NCI-H146 treated with DMSO at 0.1 percent for 48 hours (cell line): ENCODE measurements at regions not wholly inside any gene's neighbourhood (a gene's known extent, or its start where the extent isn't known, plus 50 kb on each side); places are given as distances from the start of the nearest gene placed in this dataset.
"Not testable (repeated sequence)": the region's sequence is repeated elsewhere in the genome, so short reads cannot be mapped to it uniquely, and the experiment has no call there.

Source experiments
- DNase-seq: peaks from one replicate; lab custom pipeline; 2025; ENCODE audit not compliant: unreplicated experiment; lab: John Stamatoyannopoulos, UW

DNA sequence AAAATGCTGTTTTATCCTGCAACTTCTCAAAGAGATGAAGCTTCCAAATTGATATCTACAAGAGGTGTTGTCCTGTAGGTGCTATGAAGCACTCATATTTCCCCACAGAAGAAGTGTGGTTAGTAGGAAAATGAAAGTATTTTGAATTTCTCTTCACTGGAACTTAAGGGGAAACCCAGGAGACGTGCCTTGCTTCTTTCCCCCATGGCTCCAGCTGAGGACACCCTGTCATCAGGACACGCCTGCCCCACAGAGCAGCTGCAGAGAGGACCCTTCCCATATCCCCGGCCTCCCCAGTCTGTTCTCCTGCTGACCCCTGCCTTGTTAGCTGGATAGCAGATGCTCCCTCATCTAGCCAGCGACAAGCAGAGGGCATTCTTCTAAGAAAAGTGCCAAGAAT lies 371.3 kb downstream of the COG6 start:
- DNase-seq: no peak

DNA sequence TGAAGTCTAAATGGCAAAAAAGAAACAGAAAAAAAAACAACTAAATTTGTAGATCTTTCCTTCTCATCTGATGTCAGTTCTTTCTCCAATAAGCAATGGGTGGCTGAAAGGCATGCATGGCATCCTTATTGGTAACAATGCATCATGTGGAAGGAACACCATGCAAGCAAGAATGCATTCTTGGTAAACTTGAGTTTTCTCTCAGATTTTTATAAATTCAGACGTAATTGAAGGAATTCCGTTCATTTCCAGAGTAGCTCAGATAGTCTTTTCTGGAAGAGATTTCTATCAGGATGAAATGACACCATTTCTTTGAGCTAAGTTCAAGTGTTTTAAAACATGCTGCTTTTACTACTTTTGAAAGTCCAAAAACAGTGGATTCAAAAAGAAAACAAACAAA lies 373.0 kb downstream of the COG6 start:
- no peak for DNase-seq

DNA sequence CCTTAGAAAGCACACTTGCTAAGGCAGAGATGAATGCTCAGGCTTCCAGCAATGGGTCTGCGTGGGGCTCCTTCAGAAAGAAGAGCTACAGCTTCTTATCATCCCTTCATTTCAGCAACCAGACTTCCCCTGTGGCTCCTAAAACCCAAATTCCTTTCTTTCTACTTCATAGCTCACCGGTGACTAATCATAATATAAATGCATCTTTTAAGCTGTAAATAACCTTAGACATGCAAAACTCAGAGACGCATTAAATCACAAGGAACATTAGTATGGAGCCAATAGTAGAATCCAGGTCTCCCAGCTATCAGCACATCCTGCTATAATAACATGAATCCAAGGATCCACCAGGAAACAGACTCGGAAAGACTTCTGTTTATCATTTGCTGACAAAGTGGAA lies 375.6 kb downstream of the COG6 start:
- DNase-seq: no peak

DNA sequence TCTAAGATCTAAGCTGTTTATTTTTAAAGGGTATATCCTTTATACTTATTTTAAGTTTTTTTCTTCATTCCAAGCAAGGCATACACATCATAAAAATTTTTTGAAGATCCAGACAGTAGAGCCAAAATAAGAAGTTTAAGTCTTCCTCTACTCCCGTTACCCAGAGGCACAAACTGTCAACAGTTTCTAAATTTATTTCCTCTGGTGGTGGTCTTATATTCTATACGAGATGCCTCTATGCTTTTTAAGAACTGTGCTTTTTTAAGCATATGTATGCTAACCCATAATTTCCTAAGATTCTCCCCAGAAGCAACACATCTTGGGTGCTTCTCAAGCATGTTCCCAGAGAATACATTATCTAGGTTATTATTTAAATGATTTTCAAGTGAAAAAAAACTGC lies 383.6 kb downstream of the COG6 start:
- no peak for DNase-seq

DNA sequence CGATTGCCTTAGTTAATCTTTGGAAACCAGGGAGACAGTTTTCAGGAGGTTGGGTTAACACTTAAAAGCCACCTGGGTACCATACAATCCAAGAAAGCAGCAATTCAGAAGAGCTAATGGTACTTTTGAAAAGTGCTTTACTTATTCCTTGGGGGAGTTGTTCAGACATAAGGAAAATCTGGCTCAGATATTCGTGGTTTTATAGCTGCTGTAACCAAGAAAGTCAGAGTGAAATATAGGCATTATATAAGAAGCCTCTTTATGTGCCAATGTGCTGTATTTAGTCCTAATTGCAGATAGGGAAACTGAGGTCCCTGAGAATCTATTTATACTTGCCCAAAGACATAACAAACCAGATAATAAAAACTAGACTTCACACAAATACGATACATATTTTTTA lies 387.5 kb downstream of the COG6 start:
- no peak for DNase-seq

DNA sequence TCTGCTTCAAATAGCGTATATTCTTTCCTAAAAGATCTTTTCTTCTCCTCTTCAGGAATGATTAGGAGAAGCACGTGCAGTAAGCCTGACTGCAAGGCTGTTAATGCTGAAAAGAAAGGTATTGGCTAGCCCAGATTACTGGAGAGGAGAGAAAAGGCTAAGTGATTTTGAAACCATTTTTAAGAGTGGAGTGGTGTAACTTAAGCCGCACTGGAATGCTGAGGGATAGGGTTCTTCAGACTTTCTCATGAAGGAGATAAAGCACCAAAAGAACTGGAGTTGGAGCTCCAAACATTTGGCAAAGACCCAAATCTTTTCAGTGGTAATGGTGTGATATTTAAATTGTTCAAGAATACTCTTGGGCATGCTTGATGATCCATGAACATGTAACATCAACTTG lies 388.3 kb downstream of the COG6 start:
- no peak for DNase-seq

DNA sequence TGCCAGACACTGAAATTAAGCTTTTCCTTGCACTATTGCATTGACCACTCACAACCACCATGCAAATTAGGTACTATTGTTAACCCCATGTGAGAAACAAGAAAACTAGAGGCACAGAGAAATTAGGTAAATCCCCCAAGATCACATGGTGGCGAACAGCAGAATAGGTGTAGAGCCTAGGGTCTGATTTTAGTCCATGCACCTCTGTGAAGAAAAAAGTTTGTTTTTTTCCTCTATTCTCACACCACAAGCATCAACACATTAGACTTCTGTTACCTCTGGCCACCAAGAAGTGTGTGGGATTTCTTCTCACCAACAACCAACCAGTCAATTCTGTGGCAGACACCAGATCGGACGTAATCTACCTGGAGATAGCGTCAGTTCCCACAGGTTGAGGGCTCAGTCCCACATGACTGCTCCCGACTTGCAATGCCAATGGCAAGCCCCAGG lies 391.9 kb downstream of the COG6 start:
- no peak for DNase-seq

DNA sequence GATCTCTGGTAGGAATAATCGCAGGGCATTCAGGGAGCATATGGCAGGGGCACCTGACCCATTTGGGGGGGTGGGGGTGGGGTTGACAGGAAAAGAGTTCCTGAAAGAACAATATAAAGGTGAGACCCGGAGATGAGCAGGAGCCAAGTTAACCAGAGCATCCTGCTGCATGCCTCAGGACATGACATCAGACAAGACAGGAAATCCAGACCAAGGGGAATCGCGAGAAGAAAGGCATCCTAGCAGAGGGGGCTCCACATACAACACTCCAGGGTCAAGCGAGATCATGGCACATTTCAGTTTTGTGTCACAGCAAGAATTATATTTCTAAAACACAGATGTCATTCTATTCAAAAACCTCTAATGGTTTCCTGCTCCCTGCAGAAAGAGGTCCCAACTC lies 393.1 kb downstream of the COG6 start:
- DNase-seq: no peak

DNA sequence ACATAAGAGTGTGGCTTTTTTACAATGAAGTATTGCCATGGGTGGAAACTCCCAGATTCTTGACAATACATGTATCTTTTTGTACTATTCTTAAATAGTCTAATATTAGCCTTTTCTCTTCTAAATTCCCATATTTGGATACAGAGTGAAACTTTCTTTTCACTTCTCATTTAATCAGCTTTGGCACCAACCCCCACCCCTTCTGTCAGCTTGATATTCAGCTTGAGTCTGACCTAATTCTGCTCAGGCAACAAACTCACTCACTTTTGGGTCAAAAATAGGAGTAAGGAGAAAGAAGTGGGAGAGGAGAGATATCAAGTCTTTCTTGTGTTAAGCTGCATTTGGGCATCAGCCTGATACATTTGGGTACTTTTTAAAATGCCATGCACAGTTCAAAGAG lies 397.5 kb downstream of the COG6 start:
- DNase-seq: no peak

DNA sequence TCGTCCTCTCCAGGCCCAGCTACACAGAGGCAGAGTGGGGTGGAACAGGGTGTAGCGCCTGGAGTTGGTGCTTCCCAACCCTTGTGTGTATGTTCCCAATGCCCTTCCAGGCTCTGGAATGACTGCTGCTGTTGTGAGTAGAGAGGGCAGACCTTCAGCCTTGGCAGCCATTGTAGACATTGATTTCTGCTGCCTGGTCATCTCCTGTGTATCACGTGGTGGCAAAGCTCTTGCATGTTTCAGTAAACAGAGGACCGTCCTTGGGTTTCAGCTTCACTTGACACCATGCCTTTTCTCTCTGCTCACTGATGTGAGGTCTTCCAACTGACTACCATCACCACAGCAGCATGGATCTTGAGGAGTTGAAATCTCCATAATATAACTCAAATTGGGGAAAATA lies 397.9 kb downstream of the COG6 start:
- DNase-seq: no peak

DNA sequence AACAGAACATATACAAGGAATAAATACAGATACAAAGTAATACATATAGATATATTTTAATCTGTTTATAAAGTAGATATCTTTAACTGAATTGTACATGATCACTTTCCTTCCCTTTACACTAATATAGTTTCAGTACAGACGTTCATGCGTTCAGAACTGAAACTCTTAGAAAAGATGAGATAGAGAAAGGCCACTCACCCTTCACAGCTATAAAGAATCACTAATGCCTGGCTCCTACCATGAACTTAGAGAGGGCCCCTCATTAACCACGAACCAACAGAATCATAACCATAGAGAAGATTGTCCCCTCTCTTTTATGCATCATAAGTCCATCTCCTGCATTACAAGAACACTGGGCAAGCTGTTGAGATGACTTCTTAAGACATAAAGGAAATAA lies 399.0 kb downstream of the COG6 start:
- DNase-seq: not testable (repeated sequence)

DNA sequence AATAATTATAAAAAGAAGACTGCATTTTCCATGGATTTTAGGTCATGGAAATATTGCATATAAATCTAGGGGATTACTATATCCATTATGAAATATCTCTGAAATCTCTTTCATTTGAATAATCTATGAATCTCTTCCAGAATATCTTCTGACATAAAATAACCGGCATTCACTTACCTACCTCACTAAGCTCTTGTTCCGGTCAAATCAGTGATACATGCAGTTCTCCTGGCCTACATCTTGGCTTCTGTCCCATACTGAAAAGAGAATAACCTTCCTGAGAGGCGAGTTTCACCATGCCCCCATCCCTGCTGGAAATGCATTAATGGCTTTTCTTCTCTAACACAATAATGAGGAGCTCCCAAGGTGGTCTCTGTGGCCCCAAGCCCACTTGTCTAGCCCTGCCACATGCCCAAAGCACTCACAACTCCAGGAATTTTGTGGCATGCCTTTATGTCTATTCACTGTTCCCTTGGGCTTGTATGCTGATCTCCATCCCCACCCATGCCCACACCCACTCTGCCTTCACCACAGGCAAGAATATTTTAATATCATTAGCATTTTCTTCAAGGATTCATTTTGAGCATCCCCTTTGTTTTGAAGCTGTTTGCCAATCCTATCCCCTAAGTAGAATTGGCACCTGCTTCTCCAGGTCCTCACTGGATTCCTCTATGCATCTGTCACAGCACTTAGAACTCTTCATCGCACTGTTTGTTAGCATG lies 401.6 kb downstream of the COG6 start:
- DNase-seq: no peak

DNA sequence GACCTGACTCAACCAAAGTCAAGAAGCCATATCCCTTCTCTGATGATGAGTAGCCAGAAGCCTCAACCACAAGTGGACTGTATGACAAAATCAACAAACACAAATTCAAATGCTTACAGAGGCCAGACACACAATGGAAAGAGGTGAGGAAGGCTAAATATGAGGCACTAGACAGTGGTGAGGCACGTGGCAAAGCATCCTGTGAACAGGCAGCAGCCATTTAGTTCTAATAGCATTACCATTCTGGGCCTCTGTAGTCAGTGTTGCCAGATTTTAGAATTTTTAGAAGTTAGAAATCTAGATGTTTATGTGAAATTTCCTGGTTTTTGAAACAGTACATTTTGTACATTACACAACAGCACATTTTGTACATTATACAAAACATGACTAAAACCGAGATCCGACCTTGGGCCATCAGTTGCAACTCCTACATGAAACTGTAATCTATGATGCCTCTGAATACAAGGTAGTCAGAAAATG lies 403.3 kb downstream of the COG6 start:
- DNase-seq: no peak

DNA sequence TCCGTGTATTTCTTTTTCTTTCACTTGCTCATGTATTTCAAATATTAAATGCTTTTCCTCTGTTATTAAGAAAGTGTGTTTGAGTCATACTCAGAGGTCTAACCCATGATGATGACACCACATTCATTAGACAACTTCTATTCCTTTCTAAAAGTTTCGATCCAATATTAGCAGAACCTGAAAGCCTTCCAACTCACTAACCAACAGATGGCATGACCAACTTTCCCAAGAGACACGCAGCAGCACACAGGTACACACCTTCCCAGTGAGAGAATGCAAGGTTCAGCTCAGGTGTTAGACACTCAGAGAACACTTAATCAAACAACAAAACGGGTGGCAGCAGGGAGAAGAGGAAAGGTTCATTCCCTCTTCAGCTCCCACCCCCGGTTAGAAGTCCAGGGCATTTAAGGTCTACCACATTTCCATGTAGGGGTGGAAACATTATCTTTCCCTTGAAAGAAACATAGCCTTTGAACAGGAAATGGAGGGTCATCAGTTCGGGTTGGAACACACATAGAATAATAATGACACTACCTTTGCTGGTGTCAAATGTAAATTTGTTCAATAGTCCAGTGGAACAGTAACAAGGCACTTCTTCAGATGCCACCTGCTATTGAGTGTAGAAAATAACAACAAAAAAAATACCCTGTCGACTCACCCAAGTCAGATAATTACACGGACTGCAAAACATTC lies 404.2 kb downstream of the COG6 start:
- no peak for DNase-seq

DNA sequence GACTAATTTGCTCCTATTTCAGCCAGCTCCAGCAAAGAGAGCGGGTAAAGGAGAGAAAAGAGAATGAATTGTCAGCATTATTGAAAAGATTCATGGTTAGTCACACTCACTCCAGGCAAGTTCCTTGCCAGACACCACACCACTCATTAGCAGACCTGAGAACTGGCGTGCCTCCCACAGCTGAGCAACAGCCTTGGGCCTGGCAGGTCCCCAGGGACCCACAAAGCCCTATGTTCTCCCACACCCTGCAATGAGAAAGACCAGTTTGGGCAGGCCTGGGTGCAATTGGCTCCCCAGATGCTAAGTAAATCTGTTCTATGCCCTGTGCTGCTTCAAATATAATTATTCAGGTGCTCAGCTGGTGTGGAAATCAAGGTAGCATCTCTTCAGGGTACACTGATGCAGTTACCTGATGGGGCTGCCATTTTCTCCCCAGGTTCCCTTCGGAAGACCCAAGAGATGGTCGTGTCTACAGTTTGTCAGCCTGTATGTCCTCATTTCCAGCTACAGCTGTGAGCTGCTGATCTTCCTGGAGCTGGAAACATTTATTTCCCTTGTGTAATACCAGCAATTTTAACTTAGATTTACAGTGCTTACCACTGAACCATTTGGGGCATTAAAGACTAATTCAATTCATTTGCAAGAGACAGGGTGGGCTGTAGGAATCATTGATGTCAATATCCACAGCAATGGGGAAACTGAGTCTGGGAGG lies 405.0 kb downstream of the COG6 start:
- DNase-seq: no peak

DNA sequence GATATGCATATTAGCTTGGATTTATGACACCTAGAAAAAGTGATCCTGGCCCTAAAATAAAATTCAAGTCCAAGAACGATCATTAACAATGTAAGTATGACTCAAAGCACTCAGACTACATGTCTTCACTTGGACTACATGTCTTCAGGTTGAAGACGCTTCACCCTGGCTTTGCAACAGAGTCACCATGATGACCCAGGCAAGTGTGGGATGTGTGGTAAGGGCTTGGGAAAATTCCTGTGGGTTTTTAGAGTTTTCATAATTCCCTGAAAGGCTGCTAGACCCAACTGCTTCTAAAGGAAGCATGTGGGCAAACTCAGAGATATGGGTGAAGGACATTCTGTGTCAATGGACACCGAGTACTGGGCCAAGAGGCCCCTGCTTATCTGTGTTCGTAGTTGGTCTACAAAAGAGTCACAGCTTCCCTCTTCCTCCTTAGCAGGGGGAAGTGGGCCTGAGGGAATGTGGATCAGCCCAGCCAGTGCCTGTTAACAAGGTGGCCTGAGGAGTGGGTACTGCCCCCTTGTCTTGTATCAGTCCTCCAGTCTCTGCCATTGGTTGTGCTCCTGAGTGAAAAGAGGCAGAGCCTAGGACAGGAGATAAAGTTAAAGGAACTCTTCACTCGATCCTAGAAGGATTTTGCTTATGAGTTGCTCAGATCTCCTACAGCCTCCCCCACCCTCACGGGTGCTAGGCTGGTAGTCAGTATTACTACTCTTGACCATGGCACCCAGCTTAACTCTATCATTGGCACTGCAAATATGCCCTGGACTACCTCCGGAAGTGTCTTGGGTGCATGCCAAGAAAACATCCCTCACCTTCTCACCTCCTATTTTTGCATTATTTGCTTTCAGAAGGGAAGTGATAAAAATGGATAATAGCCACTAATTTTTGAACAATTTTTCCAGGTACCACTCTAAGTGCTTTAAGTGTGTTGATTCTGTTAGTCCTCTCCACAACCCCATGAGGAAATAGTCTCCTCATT lies 406.3 kb downstream of the COG6 start:
- no peak for DNase-seq

DNA sequence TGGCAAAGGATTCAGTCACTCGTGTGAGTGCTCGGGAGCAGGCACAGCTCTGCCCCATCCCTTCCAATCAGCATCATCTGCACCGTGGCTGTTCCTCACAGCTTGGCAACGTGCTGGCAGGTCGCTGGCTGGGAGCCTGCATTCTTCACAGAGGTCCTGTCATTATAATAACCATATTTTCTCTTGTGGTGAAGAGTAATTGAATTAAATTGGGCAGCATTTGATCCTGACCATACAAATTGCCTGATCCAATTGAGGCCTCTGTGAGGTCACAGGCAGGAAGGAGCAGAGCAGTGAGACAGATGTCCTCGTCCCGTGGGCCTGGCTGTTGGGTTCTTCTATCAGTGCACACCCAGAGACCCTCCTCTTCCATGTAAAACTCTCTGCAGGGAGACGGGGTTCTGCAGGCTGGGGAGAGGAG lies 407.8 kb downstream of the COG6 start:
- DNase-seq: no peak

DNA sequence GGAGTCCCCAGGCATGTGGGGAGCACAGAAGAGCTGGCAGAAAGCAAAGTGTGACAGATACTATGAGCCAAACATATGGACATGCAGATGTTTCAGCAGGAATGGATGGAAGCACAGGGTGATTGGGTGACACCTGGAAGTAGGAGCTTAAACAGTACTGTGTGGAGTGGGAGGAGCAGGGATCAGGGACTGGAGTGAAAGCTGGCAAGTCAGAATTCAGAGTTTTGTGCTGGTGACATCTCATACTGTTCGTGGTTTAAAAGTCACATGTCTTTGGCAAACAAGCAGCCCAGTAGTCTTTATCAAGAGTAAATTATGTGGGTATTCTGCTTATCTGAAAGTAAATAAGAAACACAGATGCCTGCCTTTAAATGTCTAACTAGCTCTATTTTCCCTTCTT lies 408.2 kb downstream of the COG6 start:
- DNase-seq: peak; percentile 2

DNA sequence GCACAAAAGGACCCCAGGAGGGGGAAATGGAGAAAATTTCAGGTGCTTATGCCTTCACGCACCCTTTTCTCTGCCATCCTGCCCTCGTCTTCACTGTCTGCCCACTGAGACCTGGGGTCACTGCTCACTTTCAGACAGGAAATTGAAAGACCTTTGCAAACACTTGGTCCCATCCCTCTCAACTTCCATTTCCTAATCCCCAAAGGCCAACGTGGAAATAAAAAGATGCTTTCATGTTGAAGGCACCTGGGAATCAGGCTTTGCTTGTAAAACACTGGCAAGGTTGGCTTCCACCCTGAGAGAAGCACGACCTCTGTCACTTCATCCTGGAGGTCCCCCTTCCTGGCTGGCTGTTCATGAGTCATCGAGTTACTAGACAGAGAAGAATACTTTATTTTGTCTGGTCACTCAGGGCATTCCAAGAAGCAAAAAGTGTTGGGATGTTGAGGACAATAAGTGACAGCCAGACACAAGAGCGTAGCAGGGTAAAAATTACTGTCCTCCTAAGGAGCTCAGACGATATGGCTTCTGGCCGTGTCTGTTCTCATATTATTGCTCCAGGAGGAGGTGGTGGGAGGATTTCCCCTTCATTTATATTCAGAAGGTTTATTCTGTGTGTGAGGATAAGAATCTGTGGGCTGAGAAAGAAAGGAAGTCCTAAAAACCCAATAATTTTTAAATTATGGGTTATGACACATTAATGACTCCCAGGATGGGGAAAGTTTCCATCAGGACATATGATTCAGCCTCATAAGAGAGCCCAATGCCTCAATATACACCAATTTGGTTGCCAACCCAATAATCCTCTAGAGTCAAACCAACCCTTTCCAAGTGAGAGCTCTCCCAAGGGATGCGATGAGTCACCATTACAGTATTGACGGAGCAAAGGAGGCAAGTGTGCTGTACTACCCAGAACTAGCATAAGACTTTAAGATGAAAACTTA lies 409.0 kb downstream of the COG6 start:
- no peak for DNase-seq
